HG02885 (cell line): ENCODE measurements at regions not wholly inside any gene's neighbourhood (a gene's known extent, or its start where the extent isn't known, plus 50 kb on each side); places are given as distances from the start of the nearest gene placed in this dataset.

Source experiments
- ATAC-seq: cut with Tn5 transposase; IDR thresholded peaks from one replicate; pipeline ENCODE4 v1.9.1; 2021; ENCODE audit warnings: mild to moderate bottlenecking; ENCODE audit not compliant: unreplicated experiment, poor library complexity

- ATAC-seq = peak; percentile 81
Observed at GRCh38 chr9:14560194-14560593, 133.0 kb downstream of the ZDHHC21 start.

DNA sequence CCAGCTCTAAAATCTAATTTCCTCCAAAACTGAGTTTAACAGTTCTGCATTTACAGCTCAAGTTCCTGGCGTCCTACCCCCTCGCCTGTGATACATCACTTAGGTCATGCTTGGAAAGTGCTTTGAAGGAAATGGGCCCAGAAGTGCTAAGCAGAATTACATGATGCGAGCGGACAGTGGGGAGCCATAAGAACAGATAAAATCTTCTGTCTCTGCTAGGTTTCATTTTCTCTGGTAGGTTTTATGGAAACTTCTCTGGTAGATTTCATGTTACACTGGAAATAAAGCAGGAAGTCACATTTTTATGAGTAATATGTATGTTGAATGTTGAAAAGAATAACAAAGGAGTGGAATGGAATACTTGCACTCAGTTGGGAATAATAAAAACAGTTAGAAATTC is 138.3 kb downstream of the ZDHHC21 start:
- ATAC-seq = no peak

- ATAC-seq = no peak
Observed at GRCh38 chr9:14547245-14548060, 145.8 kb downstream of the ZDHHC21 start.

DNA sequence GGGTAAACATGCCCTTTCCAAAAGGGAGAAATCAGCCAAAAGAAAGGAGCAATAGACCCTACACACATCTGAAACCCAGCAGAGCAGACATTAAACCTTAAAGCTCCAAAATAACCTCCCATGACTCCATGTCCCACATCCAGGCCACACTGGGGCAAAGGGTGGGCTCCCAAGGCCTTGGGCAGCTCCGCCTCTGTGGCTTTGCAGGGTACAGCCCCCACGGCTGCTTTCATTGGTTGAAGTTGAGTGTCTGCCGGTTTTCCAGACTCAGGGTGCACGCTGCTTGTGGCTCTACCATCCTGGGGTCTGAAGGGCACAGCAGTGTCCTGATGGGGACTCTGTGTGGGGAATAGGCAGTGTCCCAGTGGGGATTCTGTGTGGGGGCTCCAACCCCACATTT is 146.5 kb downstream of the ZDHHC21 start:
- ATAC-seq = no peak

DNA sequence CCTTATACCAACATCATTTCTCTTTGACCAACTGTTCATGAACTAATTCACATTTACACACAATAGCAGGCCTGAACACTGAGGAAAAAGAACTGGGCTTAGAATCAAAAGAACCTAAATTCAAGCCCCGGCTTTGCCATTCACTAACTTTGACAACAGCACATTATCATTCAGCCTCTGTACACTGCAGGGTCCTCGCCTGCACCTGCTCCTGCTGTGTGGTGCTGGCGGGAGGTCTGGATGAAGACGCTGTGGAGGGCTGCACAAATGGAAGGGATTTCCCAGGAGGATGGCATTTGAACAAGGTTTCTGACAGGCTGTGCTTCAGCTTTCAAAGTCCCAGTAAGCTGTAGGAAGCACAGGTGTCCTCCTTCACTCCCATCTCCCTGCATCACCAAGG is 151.2 kb downstream of the ZDHHC21 start:
- no peak for ATAC-seq

DNA sequence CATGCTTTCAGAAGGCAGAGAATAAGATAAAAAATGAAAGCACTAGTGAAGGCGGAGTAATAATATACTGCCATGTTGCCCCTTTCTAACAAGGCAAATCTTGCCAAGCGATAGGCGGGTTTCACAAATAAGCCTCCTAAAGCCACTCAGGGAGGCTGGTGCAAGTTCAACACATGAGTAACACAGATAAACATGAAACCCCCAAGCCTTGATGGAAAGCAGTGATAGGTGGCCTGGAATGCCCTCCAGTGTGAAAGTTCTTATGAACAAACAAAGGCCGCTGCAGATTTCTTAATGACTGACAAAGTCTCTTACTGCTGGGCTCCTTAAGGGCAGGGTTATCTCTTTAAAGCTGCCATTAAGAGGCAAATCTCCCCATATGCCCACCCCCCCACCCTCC is 154.7 kb downstream of the ZDHHC21 start:
- no peak for ATAC-seq

- ATAC-seq = peak; percentile 64
Observed at GRCh38 chr9:14535161-14535955, 157.9 kb downstream of the ZDHHC21 start.

- ATAC-seq = no peak
Observed at GRCh38 chr9:14533867-14534640, 159.2 kb downstream of the ZDHHC21 start.

- no peak for ATAC-seq
Observed at GRCh38 chr9:14532456-14533115, 160.6 kb downstream of the ZDHHC21 start.

- no peak for ATAC-seq
Observed at GRCh38 chr9:14531341-14532269, 161.6 kb downstream of the ZDHHC21 start.

GRCh38 chr9:14530841-14531240 is 162.4 kb downstream of the ZDHHC21 start:
- no peak for ATAC-seq

DNA sequence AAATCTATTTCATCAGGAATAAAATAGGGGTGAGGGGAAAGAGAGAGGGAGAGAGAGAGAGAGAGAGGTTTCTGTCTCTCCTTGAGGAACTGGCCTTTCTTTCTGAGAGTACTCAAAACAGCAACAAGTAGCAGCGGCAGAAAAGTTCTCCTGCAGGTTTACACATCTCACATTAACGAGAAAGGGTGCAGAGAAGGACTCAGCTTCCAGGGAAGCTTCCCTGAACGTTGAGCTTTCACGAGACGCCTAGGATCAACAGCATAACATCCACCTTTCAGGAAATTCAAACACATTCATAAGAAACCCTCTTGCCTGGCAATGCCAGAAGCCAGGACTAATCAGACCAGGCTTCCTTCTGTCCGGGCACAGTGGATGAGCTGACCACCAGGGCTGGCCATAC is 162.9 kb downstream of the ZDHHC21 start:
- ATAC-seq = no peak

DNA sequence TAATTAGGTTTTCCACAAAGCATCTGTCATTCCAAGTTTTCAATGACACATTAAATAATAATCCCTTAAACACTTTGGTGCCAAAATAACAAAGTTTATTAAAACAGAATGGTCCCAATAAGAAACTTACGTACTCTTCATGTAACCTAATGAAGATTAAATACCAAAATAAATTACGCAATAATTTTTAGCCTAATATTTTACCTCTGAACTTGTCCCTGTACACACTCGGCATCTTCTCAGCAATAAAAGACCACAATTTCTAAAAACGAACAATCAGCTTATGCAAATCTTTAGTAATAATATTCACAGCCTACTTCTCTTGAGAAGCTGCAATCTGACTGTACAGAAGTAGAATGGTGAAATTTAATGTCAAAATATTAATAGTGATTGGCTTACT is 163.6 kb downstream of the ZDHHC21 start:
- no peak for ATAC-seq

GRCh38 chr9:14529054-14529453 is 164.2 kb downstream of the ZDHHC21 start:
- no peak for ATAC-seq

GRCh38 chr9:14526504-14526903 is 166.7 kb downstream of the ZDHHC21 start:
- peak; percentile 37 for ATAC-seq

DNA sequence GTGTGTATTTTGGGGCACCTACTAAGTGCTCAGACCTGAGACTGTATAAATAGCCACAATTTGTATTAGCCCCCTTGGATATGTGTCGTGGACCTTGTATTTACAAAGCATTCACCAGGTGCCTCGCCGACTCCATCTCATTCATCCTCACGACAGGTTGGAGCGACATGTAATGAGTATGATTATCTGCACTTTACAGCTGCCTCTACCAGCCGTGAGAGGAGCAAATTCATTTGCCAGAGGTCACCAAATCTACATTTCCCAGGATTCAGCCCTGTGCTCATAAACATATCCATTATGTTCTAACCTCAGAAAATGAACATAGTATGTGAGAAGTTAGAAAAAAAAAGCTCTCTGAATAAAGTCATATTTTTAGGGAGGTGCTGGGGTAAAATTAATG is 167.4 kb downstream of the ZDHHC21 start:
- ATAC-seq = no peak

- no peak for ATAC-seq
Observed at GRCh38 chr9:14524873-14525515, 168.2 kb downstream of the ZDHHC21 start.

GRCh38 chr9:14523545-14523944 is 169.7 kb downstream of the ZDHHC21 start:
- ATAC-seq = no peak
